DOHH2 (cell line): ENCODE measurements at regions not wholly inside any gene's neighbourhood (a gene's known extent, or its start where the extent isn't known, plus 50 kb on each side); places are given as distances from the start of the nearest gene placed in this dataset.

Source experiments
- H3F3A ChIP-seq: fragments of 200-600 bp; sonication (generic), shearing (Covaris generic); 2 replicates; pipeline ENCODE4 v1.6.0; 2016; ENCODE audit warnings: antibody characterized with exemption, mild to moderate bottlenecking; ENCODE audit not compliant: control insufficient read depth, insufficient read depth
- H3K27ac ChIP-seq: fragments of 200-600 bp; sonication (generic); 2 replicates; pipeline ENCODE4 v1.5.1; 2014; ENCODE audit warnings: low read depth, mild to moderate bottlenecking, low read length, moderate library complexity
- H3K27me3 ChIP-seq: fragments of 200-600 bp; sonication (generic); 2 replicates; pipeline ENCODE4 v1.6.1; 2014; ENCODE audit warnings: mild to moderate bottlenecking, low read length, mixed read lengths; ENCODE audit not compliant: control insufficient read depth
- H3K36me3 ChIP-seq: fragments of 200-600 bp; sonication (generic); 2 replicates; pipeline ENCODE4 v1.6.1; 2014; ENCODE audit warnings: mild to moderate bottlenecking, low read length, moderate library complexity, mixed read lengths; ENCODE audit not compliant: control insufficient read depth
- H3K4me1 ChIP-seq: fragments of 200-600 bp; sonication (generic); 2 replicates; pipeline ENCODE4 v1.6.1; 2014; ENCODE audit warnings: mild to moderate bottlenecking, low read length, mixed read lengths; ENCODE audit not compliant: control insufficient read depth
- H3K4me2 ChIP-seq: fragments of 200-600 bp; sonication (generic); 2 replicates; pipeline ENCODE4 v1.6.0; 2014; ENCODE audit warnings: mild to moderate bottlenecking, low read length, moderate library complexity
- H3K4me3 ChIP-seq: fragments of 200-600 bp; sonication (generic); 2 replicates; pipeline ENCODE4 v1.5.1; 2014; ENCODE audit warnings: mild to moderate bottlenecking, low read length, mixed read lengths
- H3K79me2 ChIP-seq: fragments of 200-600 bp; sonication (generic); 2 replicates; pipeline ENCODE4 v1.6.1; 2014; ENCODE audit warnings: mild to moderate bottlenecking, low read length, mixed read lengths; ENCODE audit not compliant: control insufficient read depth
- H3K9me2 ChIP-seq: fragments of 200-600 bp; sonication (generic); replicated peaks from 2 replicates; pipeline ENCODE4 v1.6.1; 2014; ENCODE audit warnings: mild to moderate bottlenecking, low read length, mixed read lengths; ENCODE audit not compliant: control insufficient read depth
- H3K9me3 ChIP-seq: fragments of 200-600 bp; sonication (generic); 2 replicates; pipeline ENCODE4 v1.6.1; 2014; ENCODE audit warnings: antibody characterized with exemption, low read length, mixed read lengths; ENCODE audit not compliant: control insufficient read depth, insufficient read depth
- H4K20me1 ChIP-seq: fragments of 200-600 bp; sonication (generic); 2 replicates; pipeline ENCODE4 v1.6.0; 2014; ENCODE audit warnings: low read depth, mild to moderate bottlenecking, antibody characterized with exemption, low read length, moderate library complexity; ENCODE audit not compliant: control insufficient read depth, insufficient read depth
- CTCF ChIP-seq: fragments of 200-600 bp; sonication (generic); IDR thresholded peaks from one replicate; pipeline ENCODE4 v1.5.1; 2014; ENCODE audit warnings: antibody characterized with exemption, mild to moderate bottlenecking, low read depth, low read length; ENCODE audit not compliant: poor library complexity, severe bottlenecking
- EZH2phosphoT487 ChIP-seq: fragments of 200-600 bp; sonication (generic); IDR thresholded peaks from 2 replicates; pipeline ENCODE4 v1.6.1; 2017; ENCODE audit warnings: borderline replicate concordance, mild to moderate bottlenecking, antibody characterized with exemption, low read length, moderate library complexity, mixed read lengths

- Histone ChIP-seq H3K9me3 (peaks cover 8% of the 10 kb centered on the region; the same call in 1 of the 2 replicates), H3K79me2 (no peaks in the 10 kb centered on the region), H3F3A (no peaks in the 10 kb centered on the region), H4K20me1 (no peaks in the 10 kb centered on the region), H3K27ac (no peak overlapping the region), H3K36me3 (no peaks in the 10 kb centered on the region), H3K9me2 (no peaks in the 10 kb centered on the region), H3K27me3 (no peaks in the 10 kb centered on the region), H3K4me2 (no peak overlapping the region), H3K4me1 (no peaks in the 10 kb centered on the region), H3K4me3 (no peak overlapping the region)
- TF ChIP-seq CTCF, result no peak
- TF ChIP-seq EZH2phosphoT487, result no peak
These were observed 650.8 kb downstream of the IRX1 start for GRCh38 chr5:4246447-4246846.

- Histone ChIP-seq H3K36me3 (no peaks in the 10 kb centered on the region), H3K27me3 (no peaks in the 10 kb centered on the region), H3K9me2 (no peaks in the 10 kb centered on the region), H3K4me2 (no peak overlapping the region), H3K4me1 (no peaks in the 10 kb centered on the region), H3F3A (no peaks in the 10 kb centered on the region), H4K20me1 (no peaks in the 10 kb centered on the region), H3K9me3 (peaks cover 8% of the 10 kb centered on the region; the same call in 1 of the 2 replicates), H3K79me2 (no peaks in the 10 kb centered on the region), H3K4me3 (no peak overlapping the region), H3K27ac (no peak overlapping the region)
- TF ChIP-seq EZH2phosphoT487, result no peak
- no peak for TF ChIP-seq CTCF
These were observed 654.6 kb downstream of the IRX1 start for GRCh38 chr5:4250254-4250653.

- no peaks in the 10 kb centered on the region for H3K4me1 ChIP-seq
- no peaks in the 10 kb centered on the region for H3K9me2 ChIP-seq
- no peaks in the 10 kb centered on the region for H3K27me3 ChIP-seq
- H3K36me3 ChIP-seq, result no peaks in the 10 kb centered on the region
- H3K79me2 ChIP-seq, result no peaks in the 10 kb centered on the region
- no peak overlapping the region for H3K27ac ChIP-seq
- H4K20me1 ChIP-seq, result no peaks in the 10 kb centered on the region
- H3K4me3 ChIP-seq, result no peak overlapping the region
- no peak overlapping the region for H3K4me2 ChIP-seq
- TF ChIP-seq EZH2phosphoT487, result no peak
- TF ChIP-seq CTCF, result no peak
- peaks cover 4% of the 10 kb centered on the region; the same call in 1 of the 2 replicates for H3K9me3 ChIP-seq
- no peaks in the 10 kb centered on the region for H3F3A ChIP-seq
These were observed 656.8 kb downstream of the IRX1 start for GRCh38 chr5:4252385-4252784.

GRCh38 chr5:4254736-4255135 is 659.1 kb downstream of the IRX1 start:
- Histone ChIP-seq H3K4me1 (no peaks in the 10 kb centered on the region), H3K36me3 (no peaks in the 10 kb centered on the region), H4K20me1 (no peaks in the 10 kb centered on the region), H3K9me3 (peaks cover 4% of the 10 kb centered on the region; the same call in 1 of the 2 replicates), H3K27me3 (no peaks in the 10 kb centered on the region), H3K9me2 (no peaks in the 10 kb centered on the region), H3K4me3 (no peak overlapping the region), H3K27ac (no peak overlapping the region), H3F3A (no peaks in the 10 kb centered on the region), H3K4me2 (no peak overlapping the region), H3K79me2 (no peaks in the 10 kb centered on the region)
- TF ChIP-seq CTCF (no peak), EZH2phosphoT487 (no peak)
